GM20000 (cell line): ENCODE measurements at regions not wholly inside any gene's neighbourhood (a gene's known extent, or its start where the extent isn't known, plus 50 kb on each side); places are given as distances from the start of the nearest gene placed in this dataset.

Experiments
- DNase-seq: peaks from one replicate; pipeline ENCODE4 v3.0.0; 2012; ENCODE audit warnings: low spot score
- TF ChIP-seq, protein P1 (sequence below): IDR thresholded peaks from 2 replicates; pipeline ENCODE4 v1.5.1; 2012; ENCODE audit warnings: mild to moderate bottlenecking, control low read depth; ENCODE audit errors: extremely low read depth, missing control alignments

DNA sequence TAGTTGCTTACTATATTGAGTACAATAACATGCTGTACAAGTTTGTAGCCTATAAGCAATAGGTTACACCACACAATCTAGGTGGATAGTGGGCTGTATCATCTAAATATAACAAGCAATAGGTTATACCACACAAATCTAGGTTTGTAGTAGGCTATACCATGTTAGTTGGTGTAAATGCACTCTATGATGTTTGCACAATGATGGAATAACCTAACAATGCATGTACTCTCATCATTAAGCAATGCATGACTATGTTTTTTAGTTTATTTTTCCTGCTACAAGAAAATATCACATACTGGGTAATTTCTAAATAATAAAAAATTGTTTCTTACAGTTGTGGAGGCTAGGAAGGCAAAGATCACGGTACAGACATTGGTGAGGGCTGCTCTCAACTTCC, 262.5 kb downstream of the SLITRK6 start:
- no peak for DNase-seq
- TF ChIP-seq, protein P1, sequence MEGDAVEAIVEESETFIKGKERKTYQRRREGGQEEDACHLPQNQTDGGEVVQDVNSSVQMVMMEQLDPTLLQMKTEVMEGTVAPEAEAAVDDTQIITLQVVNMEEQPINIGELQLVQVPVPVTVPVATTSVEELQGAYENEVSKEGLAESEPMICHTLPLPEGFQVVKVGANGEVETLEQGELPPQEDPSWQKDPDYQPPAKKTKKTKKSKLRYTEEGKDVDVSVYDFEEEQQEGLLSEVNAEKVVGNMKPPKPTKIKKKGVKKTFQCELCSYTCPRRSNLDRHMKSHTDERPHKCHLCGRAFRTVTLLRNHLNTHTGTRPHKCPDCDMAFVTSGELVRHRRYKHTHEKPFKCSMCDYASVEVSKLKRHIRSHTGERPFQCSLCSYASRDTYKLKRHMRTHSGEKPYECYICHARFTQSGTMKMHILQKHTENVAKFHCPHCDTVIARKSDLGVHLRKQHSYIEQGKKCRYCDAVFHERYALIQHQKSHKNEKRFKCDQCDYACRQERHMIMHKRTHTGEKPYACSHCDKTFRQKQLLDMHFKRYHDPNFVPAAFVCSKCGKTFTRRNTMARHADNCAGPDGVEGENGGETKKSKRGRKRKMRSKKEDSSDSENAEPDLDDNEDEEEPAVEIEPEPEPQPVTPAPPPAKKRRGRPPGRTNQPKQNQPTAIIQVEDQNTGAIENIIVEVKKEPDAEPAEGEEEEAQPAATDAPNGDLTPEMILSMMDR, result no peak

DNA sequence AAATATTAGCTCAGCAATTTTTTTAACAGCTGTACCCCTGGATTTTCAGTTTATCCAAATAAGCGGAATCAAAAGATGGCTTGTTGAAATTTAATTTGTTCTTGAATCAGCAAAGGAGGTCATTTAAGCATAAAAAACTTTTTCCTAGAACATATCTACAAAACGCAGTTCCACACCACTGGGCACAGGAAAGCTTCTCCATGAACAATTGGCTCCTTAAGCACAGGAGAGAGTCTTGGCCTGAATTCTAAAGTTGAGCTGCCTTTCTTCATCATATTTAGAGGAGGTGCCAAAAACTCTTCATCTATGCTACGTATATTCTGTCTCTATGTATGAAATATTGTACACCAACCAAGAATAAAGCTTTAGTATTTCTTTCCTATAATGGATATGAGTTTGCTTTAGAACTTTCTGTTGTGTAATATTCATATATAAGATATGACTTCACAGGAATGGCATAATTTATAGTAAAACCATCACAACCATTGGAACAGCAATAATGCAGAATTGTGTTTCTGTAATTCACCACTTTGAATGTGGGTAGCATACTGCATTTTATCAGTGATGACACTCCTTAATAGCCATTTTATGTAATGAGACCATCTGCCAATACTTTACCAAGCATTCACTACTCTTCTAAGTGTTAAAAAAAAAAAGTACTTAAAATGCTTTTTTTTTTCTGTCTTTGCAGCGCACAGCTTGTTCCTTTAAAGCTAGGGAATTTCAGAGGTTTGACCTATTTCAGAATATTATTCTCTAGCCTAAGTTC, 263.7 kb downstream of the SLITRK6 start:
- TF ChIP-seq, protein P1, result no peak
- DNase-seq, result no peak

DNA sequence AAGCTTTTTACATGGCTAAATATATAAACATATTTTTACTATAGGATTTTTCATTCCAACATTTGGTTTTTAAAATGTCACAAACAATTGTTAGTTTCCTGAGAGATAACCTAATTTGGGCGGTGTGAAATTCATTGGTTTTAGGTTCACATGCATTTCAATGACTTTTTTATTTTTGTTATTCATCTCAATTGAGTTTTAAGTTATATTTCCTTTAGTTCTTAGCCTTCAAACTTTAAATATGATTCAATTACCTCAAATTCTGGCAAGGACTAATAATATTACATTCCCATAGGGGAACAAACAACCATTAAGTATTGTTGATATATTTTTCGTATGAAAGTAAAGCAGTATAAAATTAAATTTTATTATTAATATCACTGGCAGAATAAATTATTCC, 265.3 kb downstream of the SLITRK6 start:
- no peak for DNase-seq

DNA sequence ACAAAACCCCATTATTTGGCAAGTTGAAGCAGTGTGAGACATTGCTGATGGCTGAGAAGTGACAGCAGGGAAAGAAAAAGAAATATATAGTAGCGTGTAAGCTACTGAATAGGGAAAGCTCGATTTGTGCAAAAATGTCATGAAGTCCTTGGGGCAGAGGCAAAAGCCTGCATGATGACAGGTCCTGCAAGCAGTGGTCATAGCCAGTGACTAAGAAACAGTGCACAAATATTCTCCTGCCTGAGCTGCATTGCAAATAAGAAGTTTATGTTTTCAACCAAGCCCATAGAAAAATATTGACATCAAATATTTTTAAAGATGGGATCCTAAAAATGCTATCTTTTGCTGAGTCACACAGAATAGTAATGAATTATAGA, 270.0 kb downstream of the SLITRK6 start:
- no peak for DNase-seq
- TF ChIP-seq, protein P1, result no peak

More for the DNA sequence above, 265.3 kb downstream of the SLITRK6 start:
- TF ChIP-seq, protein P1, result no peak

GRCh38 chr13:85528491-85529217, 270.6 kb downstream of the SLITRK6 start:
- DNase-seq, result no peak
- TF ChIP-seq, protein P1, result no peak

GRCh38 chr13:85527316-85527715, 271.9 kb downstream of the SLITRK6 start:
- TF ChIP-seq, protein P1, result no peak
- no peak for DNase-seq

- no peak for DNase-seq
- TF ChIP-seq, protein P1, result no peak
Observed at GRCh38 chr13:85525411-85525810, 273.8 kb downstream of the SLITRK6 start.
